ENCODE measurements at regions not wholly inside any gene's neighbourhood (a gene's known extent, or its start where the extent isn't known, plus 50 kb on each side); places are given as distances from the start of the nearest gene placed in this dataset.

- TF ChIP-seq POLR2A (IDR thresholded peaks at IDR 0.05) (no peak), EP300 (IDR thresholded peaks at IDR 0.05) (no peak), POLR2AphosphoS5 (IDR thresholded peaks at IDR 0.05) (no peak)
- TF ChIP-seq, protein P1, sequence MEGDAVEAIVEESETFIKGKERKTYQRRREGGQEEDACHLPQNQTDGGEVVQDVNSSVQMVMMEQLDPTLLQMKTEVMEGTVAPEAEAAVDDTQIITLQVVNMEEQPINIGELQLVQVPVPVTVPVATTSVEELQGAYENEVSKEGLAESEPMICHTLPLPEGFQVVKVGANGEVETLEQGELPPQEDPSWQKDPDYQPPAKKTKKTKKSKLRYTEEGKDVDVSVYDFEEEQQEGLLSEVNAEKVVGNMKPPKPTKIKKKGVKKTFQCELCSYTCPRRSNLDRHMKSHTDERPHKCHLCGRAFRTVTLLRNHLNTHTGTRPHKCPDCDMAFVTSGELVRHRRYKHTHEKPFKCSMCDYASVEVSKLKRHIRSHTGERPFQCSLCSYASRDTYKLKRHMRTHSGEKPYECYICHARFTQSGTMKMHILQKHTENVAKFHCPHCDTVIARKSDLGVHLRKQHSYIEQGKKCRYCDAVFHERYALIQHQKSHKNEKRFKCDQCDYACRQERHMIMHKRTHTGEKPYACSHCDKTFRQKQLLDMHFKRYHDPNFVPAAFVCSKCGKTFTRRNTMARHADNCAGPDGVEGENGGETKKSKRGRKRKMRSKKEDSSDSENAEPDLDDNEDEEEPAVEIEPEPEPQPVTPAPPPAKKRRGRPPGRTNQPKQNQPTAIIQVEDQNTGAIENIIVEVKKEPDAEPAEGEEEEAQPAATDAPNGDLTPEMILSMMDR (IDR thresholded peaks at IDR 0.05): no peak
Measured at GRCh38 chr18:44080054-44080453, 600.6 kb upstream of the SETBP1 start.

All from suprapubic skin (tissue), 4 donors.